Smooth muscle cell (in vitro differentiated cells): ENCODE measurements at regions not wholly inside any gene's neighbourhood (a gene's known extent, or its start where the extent isn't known, plus 50 kb on each side); places are given as distances from the start of the nearest gene placed in this dataset.
A peak's percentile ranks its signal among the peaks of the same experiment; 100 is the strongest.
"Not testable (repeated sequence)": the region's sequence is repeated elsewhere in the genome, so short reads cannot be mapped to it uniquely, and the experiment has no call there.

ENCODE experiments used
- DNase-seq: peaks from one replicate; lab custom pipeline; 2025; ENCODE audit not compliant: unreplicated experiment; lab: John Stamatoyannopoulos, UW
- H2AFZ ChIP-seq: fragments of 200-600 bp; sonication (generic); 2 replicates; pipeline ENCODE4 v1.6.0; 2016; ENCODE audit warnings: antibody characterized with exemption, low read depth, mild to moderate bottlenecking
- H3F3A ChIP-seq: fragments of 200-600 bp; sonication (generic); 2 replicates; pipeline ENCODE4 v1.6.0; 2017; ENCODE audit warnings: antibody characterized with exemption, low read depth
- H3K27ac ChIP-seq: fragments of 200-600 bp; sonication (generic); 2 replicates; pipeline ENCODE4 v1.5.1; 2016; ENCODE audit warnings: low read depth, mild to moderate bottlenecking
- H3K27me3 ChIP-seq: fragments of 200-600 bp; sonication (generic); 2 replicates; pipeline ENCODE4 v1.6.1; 2016; ENCODE audit warnings: low read depth, mild to moderate bottlenecking
- H3K36me3 ChIP-seq: fragments of 200-600 bp; sonication (generic); 2 replicates; pipeline ENCODE4 v1.5.1; 2016; ENCODE audit warnings: low read depth
- H3K4me1 ChIP-seq: fragments of 200-600 bp; sonication (generic); 2 replicates; pipeline ENCODE4 v1.5.1; 2016; ENCODE audit warnings: low read depth
- H3K4me2 ChIP-seq: fragments of 200-600 bp; sonication (generic); 2 replicates; pipeline ENCODE4 v1.6.0; 2016; ENCODE audit warnings: mild to moderate bottlenecking
- H3K4me3 ChIP-seq: fragments of 200-600 bp; sonication (generic); 2 replicates; pipeline ENCODE4 v1.5.1; 2016; ENCODE audit warnings: mild to moderate bottlenecking
- H3K79me2 ChIP-seq: fragments of 200-600 bp; sonication (generic); 2 replicates; pipeline ENCODE4 v1.6.0; 2016; ENCODE audit warnings: low read depth, mild to moderate bottlenecking
- H3K9ac ChIP-seq: fragments of 200-600 bp; sonication (generic); 2 replicates; pipeline ENCODE4 v1.6.0; 2016; ENCODE audit warnings: low read depth
- H3K9me3 ChIP-seq: fragments of 200-600 bp; sonication (generic); replicated peaks from 2 replicates; pipeline ENCODE4 v1.5.1; 2016; ENCODE audit warnings: low read depth
- H4K20me1 ChIP-seq: fragments of 200-600 bp; sonication (generic); 2 replicates; pipeline ENCODE4 v1.6.0; 2016; ENCODE audit warnings: low read depth
- WGBS: methylation state at CpG from one replicate; pipeline ENCODE4 v1.1.7; 2016; ENCODE audit warnings: low lambda C conversion rate; 5-methylcytosine and 5-hydroxymethylcytosine counted together

DNA sequence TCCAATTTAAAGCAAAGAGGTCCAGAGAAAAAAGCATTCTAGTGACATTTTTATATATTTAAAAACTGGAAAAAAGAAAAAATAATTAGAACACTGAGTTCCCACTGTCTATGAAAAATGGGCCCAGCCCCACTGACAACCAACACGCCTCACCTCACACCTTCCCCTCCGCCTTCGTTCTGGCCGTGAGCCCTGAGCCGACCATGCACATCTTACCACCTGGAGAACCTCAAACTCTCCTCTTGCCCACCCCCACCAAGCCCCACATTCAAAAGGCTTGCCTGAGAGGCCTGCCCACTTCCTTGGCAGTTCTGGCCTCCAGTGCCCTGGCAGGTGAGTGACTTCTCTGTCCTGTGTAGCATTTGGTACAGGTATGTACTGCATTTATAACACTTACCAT, 63.9 kb upstream of the PLGLB2 start:
- H3K9ac ChIP-seq, H3K27ac ChIP-seq, H2AFZ ChIP-seq, H3K4me2 ChIP-seq, H3K27me3 ChIP-seq, H4K20me1 ChIP-seq, H3K4me3 ChIP-seq, H3K4me1 ChIP-seq, H3K79me2 ChIP-seq, DNase-seq, H3K9me3 ChIP-seq, H3K36me3 ChIP-seq, H3F3A ChIP-seq: not testable (repeated sequence)
- 93% methylated on average over 5 of the region's 5 CpGs for WGBS

- not testable (repeated sequence) for H2AFZ ChIP-seq, DNase-seq, H3K4me2 ChIP-seq, H3K79me2 ChIP-seq, H3K4me3 ChIP-seq, H3K9ac ChIP-seq, H3K36me3 ChIP-seq, H4K20me1 ChIP-seq, H3K9me3 ChIP-seq, H3F3A ChIP-seq, H3K27me3 ChIP-seq, H3K27ac ChIP-seq, H3K4me1 ChIP-seq
- WGBS = 90% methylated on average over 6 of the region's 11 CpGs
These were observed 62.3 kb upstream of the PLGLB2 start for GRCh38 chr2:87685558-87685957.

DNA sequence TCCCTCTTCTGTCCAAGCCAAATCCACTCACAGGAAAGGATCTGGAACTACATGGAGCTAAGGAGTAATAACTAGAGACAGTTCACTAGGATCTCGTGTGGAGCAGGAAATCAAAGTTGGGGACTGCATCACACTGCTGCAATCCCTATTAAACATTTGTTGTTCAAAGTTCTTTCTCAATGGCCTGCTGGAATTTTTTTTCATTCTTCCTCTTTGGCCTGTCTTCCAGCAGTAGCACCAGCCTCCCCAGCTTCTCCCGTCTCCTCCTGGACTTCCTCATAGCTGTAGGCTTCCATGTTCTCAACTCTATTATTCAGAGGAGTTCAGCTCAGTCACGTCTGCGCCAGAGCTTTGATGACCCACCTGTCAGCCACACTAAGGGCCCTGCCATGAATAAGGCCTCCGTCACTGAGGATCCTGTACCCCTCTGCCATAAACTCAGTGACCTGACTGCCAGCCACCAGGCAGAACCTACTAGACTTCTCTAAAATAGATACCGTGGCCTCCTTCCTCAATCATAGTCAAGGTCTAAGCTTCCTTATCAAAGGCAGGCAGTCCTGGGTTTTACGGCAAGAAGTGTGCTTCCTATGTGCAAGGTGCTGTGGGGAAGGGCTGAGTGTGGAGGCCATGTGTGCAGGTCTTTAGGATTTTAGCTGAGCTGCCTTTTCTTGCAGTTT, 60.9 kb upstream of the PLGLB2 start:
- WGBS = no CpG with 5 or more reads among the region's 7 CpGs

DNA sequence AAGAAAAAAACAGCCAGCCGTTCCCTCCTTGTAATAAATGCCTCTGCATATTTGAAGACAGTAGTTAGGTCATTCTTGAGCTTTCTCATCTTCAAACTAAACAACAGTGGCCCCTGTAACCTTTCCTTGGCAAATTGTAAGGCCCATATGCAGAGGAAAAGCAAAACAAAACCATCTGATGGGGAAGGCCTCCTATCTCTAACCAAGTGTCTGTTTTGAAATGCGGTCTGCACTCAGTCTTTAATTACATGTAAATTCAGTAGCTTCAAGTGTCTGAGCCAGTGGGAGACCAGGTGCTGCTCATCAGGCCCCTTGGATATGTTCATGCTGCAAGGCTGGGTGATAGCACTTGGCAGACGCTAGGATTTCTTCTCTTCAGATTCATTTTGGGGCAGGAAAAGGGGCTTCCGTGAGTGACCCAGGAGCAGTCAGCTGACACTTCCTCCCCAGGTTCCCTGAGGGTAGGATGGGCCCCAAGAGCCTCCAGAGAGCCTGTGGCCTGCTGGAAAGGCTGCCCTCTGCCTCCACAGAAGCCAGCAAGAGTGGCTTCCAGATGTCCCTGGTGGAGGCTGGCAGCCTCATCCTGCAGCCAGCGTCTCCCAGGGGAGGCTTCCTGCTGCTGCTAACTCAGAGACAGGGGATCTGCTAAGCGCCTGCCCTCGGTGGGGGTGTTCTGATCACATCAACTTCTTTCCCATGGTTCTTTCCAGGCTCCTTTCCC, 60.2 kb upstream of the PLGLB2 start:
- H3F3A ChIP-seq, DNase-seq, H3K27ac ChIP-seq, H3K27me3 ChIP-seq, H2AFZ ChIP-seq, H3K9me3 ChIP-seq, H3K9ac ChIP-seq, H3K4me3 ChIP-seq, H3K36me3 ChIP-seq, H3K79me2 ChIP-seq, H3K4me1 ChIP-seq, H4K20me1 ChIP-seq, H3K4me2 ChIP-seq: not testable (repeated sequence)
- 44% methylated on average over 4 of the region's 7 CpGs for WGBS

More for the DNA sequence above, 60.9 kb upstream of the PLGLB2 start:
- not testable (repeated sequence) for H3K9ac ChIP-seq, H3K4me1 ChIP-seq, H4K20me1 ChIP-seq, H3K36me3 ChIP-seq, H3K27me3 ChIP-seq, H3K4me3 ChIP-seq, H3K79me2 ChIP-seq, DNase-seq, H3K27ac ChIP-seq, H3K4me2 ChIP-seq, H3F3A ChIP-seq, H3K9me3 ChIP-seq, H2AFZ ChIP-seq

DNA sequence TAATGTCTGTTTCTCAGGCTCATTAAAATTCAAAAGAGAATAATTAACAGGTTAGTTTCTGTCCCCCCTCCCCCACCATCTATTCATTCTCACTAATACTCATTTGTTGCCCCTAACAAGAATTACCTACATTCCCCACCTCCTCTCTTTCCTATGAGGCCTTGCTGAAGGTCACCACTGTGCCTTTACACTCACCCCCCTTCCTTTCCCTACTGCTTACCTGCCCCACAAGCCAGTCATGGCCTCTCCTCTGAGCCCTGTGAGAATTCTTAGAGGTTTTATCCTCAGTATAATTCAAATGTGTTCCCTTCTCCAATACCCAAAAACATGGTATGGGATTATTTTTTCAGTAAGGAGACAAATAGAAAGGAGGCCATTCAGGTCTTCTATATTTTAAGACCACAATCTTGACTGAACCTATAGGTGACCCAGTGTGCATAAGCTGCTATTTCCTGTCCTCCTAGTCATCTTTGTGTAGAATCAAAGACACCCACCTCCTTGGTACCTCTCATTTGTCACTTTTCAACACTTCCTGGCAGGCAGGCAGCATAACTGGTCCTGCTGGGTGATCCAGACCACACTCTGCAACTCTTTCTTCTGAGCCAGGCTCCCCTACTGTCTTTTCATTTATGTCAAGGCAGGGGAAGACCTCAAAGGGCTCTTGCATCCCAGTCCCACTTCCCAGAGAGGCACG, 55.8 kb upstream of the PLGLB2 start:
- not testable (repeated sequence) for H3K27me3 ChIP-seq, H3F3A ChIP-seq, H3K9ac ChIP-seq, H3K9me3 ChIP-seq, H3K4me2 ChIP-seq, H2AFZ ChIP-seq, H3K79me2 ChIP-seq, H3K4me3 ChIP-seq, DNase-seq, H3K4me1 ChIP-seq, H3K36me3 ChIP-seq, H4K20me1 ChIP-seq
- 62% methylated on average over 1 of the region's 1 CpG for WGBS
- peak overlapping the region; percentile 31 for H3K27ac ChIP-seq

GRCh38 chr2:87692914-87693313, 55.0 kb upstream of the PLGLB2 start:
- not testable (repeated sequence) for H3K27me3 ChIP-seq, H3F3A ChIP-seq, H3K9ac ChIP-seq, H3K79me2 ChIP-seq, H3K4me1 ChIP-seq, DNase-seq, H3K9me3 ChIP-seq, H3K4me3 ChIP-seq, H2AFZ ChIP-seq, H4K20me1 ChIP-seq, H3K36me3 ChIP-seq, H3K4me2 ChIP-seq
- H3K27ac ChIP-seq = peak overlapping the region; percentile 31
- 58% methylated on average over 2 of the region's 2 CpGs for WGBS

DNA sequence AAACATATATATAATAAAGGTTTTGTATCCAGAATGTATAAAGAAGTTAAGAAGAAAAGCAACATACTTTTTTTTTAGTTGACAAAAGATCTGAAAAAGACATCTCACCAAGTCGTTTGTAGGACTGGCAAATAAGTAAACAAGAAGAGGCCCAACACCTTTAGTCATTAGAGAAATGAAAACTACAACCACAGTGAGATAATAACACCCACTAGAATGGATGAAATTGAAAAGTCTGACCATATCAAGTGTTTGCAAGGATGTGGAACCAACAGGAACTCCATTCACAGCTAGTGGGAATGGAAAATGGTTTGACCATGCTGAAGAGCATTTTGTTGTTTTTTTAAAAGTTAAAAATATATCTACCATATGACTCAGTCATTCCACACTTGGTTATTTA, 54.0 kb upstream of the PLGLB2 start:
- H3K9ac ChIP-seq, H3K4me1 ChIP-seq, DNase-seq, H3K79me2 ChIP-seq, H2AFZ ChIP-seq, H3K36me3 ChIP-seq, H3K27me3 ChIP-seq, H3K4me2 ChIP-seq, H3F3A ChIP-seq, H3K4me3 ChIP-seq, H4K20me1 ChIP-seq, H3K9me3 ChIP-seq, H3K27ac ChIP-seq: not testable (repeated sequence)
- WGBS = 77% methylated on average over 1 of the region's 1 CpG

DNA sequence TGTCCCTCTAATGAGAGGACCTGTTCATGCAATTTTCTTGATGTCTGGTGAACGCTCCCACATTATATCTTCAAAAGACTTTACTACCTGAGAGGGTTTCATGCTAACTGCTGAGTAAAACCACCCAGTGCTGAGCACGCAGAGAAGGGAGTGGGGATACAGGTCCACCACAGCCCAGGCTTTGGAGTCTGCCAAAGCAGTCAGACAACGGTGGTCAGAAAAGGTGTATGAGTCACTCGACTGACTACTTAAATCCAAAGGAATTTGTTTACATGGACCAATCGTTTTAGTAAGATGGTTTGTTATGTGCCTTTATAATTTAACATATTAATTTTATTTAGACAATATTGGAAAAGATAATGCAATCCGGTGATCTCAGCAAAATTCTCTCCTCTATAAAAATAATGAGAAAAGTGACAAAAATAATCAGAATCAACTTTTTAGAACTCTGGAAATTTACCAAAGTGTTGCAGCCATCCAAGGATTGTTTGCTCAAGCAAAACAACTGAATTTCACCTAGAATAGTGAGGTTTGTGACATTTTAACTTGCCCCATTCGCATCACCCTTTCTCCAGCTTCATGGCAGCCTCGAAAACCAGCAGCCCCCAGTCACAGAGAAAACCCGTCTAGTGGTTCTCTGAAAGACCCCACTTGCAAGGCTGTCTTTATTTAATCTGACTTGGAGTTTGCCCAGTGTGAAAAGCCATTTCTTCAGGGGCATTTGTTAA, 52.1 kb upstream of the PLGLB2 start:
- not testable (repeated sequence) for H3K9ac ChIP-seq, H4K20me1 ChIP-seq, H3K27ac ChIP-seq, H3K27me3 ChIP-seq, H3K4me1 ChIP-seq, DNase-seq, H3K4me2 ChIP-seq, H3F3A ChIP-seq, H3K36me3 ChIP-seq, H2AFZ ChIP-seq, H3K79me2 ChIP-seq, H3K4me3 ChIP-seq, H3K9me3 ChIP-seq
- WGBS = 71% methylated on average over 8 of the region's 9 CpGs
